ENCODE measurements at regions not wholly inside any gene's neighbourhood (a gene's known extent, or its start where the extent isn't known, plus 50 kb on each side); places are given as distances from the start of the nearest gene placed in this dataset.
A peak's percentile ranks its signal among the peaks of the same experiment; 100 is the strongest.

DNA sequence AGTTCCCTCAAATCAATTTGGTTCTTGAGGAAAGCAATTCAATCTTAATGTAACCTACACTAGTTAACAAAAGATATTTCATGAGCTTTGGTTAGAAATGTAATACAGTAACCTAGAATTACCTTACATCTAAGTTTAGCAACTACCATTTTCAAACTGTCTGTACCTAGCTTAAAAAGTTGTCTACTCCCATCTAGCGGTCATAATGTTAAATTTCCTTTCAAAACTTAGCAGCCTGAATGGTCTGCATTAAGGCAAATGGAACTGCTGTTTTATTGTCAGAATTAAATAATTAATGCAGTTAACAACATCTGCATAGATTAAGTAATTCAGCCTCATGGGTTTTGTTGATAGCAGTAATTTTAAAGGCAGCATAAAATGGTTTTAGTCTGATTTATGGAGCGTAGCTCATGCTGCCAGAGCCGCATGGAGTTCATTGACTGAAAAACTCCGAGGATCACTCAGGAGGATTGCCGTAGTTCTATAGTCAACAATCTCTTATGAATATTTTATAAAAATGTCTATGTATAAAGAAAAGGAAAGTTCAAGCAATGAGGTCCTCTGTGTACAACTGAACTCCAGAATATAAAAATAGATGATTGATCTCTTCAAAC is 485.4 kb upstream of the MANEA start:
- DNase-seq (ENCODE audit: low read depth) = no peak
- H3K4me3 ChIP-seq (ENCODE audit: low read depth, low read length) = no peak overlapping the region
- TF ChIP-seq, protein P1, sequence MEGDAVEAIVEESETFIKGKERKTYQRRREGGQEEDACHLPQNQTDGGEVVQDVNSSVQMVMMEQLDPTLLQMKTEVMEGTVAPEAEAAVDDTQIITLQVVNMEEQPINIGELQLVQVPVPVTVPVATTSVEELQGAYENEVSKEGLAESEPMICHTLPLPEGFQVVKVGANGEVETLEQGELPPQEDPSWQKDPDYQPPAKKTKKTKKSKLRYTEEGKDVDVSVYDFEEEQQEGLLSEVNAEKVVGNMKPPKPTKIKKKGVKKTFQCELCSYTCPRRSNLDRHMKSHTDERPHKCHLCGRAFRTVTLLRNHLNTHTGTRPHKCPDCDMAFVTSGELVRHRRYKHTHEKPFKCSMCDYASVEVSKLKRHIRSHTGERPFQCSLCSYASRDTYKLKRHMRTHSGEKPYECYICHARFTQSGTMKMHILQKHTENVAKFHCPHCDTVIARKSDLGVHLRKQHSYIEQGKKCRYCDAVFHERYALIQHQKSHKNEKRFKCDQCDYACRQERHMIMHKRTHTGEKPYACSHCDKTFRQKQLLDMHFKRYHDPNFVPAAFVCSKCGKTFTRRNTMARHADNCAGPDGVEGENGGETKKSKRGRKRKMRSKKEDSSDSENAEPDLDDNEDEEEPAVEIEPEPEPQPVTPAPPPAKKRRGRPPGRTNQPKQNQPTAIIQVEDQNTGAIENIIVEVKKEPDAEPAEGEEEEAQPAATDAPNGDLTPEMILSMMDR (conservative IDR thresholded peaks at IDR 0.05; ENCODE audit: low read depth, low read length) = peak; percentile 63

DNA sequence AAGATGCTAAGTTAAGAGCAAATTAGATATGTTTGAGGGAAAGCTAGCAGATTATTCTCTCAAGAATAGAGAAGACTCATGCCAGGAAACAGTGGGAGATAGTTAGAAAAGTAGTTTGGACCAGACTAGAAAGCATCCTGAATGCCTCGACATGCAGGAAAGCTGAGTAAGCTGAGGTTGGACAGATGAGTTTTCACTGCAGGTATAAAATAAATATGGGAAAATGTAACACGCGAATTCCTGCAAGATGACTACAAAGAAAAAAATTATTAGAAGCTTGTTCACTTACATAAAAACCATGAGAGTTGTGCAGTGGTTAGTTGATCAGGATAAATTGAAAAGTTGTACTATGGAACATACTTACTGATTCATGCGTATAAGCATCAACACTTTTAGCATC is 484.2 kb upstream of the MANEA start:
- DNase-seq (ENCODE audit: low read depth) = no peak
- TF ChIP-seq, protein P1 (conservative IDR thresholded peaks at IDR 0.05; ENCODE audit: low read depth, low read length) = no peak
- H3K4me3 ChIP-seq (ENCODE audit: low read depth, low read length) = no peak overlapping the region

DNA sequence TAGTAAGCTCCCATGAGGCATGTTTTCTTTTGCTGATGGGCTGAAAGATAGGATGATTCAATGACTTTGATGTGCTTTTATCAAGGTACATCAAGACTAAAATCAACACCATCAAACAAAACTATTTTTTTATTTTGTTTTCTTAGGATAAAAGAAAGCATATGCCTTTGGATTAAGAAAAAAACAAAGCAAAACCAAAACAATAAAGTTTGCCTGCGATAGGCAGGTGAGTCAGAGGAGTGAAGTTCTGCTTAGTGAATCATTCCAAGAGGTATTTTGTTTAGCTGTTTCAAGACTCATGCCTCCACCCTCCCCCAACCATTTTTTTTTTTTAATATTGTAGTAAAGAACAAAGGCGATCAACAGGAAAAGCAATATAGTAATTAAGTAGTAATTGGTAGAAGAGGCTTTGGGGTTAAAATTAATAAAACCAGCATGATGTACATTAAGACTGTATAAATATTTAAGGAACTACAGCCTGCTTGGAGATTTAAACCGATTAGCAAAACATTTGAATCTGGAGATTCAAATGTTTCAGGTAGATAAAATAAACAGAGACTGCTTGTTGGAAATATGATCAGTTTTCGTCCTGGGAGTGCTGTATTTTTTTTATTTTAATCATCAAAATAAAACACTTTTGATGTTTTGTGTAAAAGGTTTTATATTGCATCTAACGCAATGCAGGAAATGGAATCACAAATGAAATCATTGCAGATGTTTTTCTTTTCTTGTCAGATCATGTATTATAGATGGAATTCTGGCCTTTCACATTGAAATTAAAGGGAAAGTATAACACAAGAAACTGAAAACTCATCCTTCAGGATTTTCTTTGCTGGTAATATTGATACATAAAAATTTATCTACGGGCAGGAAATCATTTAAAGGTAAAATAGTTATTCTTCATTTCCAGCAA is 482.3 kb upstream of the MANEA start:
- DNase-seq (ENCODE audit: low read depth) = no peak
- H3K4me3 ChIP-seq (ENCODE audit: low read depth, low read length) = peak overlapping the region; percentile 10

DNA sequence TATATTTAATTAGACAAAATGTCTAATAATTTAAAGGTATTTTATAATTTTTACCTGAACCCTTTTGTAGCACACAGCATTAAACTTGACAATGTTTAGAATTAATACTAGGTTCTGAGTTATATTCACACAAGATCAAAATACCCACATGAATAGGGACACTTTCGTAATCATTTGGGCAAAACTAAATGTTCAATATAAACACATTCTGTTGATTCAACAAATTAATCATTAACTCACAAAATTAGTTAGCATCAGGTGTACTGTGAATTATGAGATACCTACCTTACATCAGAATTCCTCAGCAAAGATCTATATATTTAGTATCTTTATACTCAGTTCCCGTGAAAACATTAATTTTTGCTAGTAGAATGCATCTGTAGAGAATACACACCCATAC is 481.5 kb upstream of the MANEA start:
- TF ChIP-seq, protein P1 (conservative IDR thresholded peaks at IDR 0.05; ENCODE audit: low read depth, low read length) = no peak
- H3K4me3 ChIP-seq (ENCODE audit: low read depth, low read length) = no peak overlapping the region
- DNase-seq (ENCODE audit: low read depth) = no peak

More for the DNA sequence above, 482.3 kb upstream of the MANEA start:
- TF ChIP-seq, protein P1 (conservative IDR thresholded peaks at IDR 0.05; ENCODE audit: low read depth, low read length) = no peak

DNA sequence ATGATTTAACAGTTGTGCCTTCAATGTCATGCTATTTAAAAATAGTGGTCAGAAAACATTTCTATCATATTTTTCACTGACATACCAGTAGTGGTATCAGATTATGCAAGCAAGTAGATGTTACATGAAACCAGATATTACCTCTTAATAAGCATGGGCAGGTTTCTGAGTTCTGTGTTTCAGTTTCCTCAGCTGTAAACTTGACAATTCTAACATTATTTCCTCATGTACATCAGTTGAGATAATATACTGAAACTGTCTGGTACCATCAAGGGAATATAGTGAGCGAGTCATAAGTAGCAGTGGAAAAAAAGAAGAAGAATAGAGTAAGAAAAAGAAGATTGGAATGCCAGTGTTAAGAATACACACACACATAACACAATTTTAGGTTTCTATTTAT is 477.9 kb upstream of the MANEA start:
- H3K4me3 ChIP-seq (ENCODE audit: low read depth, low read length) = no peak overlapping the region
- DNase-seq (ENCODE audit: low read depth) = no peak
- TF ChIP-seq, protein P1 (conservative IDR thresholded peaks at IDR 0.05; ENCODE audit: low read depth, low read length) = no peak

DNA sequence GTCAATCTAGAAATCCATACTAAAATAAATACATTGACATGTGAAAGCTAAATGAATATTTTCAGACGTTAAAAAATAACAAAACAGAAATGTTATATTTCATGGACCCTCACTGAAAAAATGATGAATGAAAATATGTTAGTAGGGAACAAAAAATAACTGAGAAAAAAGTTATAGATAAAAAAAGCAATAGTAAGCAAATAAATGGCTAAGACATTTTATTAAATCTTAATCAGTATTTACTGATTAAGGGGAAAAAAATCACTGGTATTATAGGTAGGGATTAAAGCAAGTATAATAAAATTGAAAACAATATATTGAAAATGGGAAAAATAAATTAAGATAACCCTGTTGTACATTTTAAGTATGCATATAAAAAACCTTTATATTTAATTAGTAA is 468.1 kb upstream of the MANEA start:
- DNase-seq (ENCODE audit: low read depth) = no peak
- TF ChIP-seq, protein P1 (conservative IDR thresholded peaks at IDR 0.05; ENCODE audit: low read depth, low read length) = no peak
- no peak overlapping the region for H3K4me3 ChIP-seq (ENCODE audit: low read depth, low read length)
